ENCODE measurements at regions not wholly inside any gene's neighbourhood (a gene's known extent, or its start where the extent isn't known, plus 50 kb on each side); places are given as distances from the start of the nearest gene placed in this dataset.

GRCh38 chr1:234841281-234841680, 231.3 kb upstream of the IRF2BP2 start:
- Histone ChIP-seq H3K27me3 (ENCODE audit: insufficient read depth) (no peaks in the 10 kb centered on the region), H3F3A (replicated peaks; ENCODE audit: insufficient read depth) (no peaks in the 10 kb centered on the region), H3K4me2 (no peak overlapping the region), H3K4me3 (ENCODE audit: low read depth in 2 of 2, low read length in 1 of 2) (no peak overlapping the region), H2AFZ (ENCODE audit: low read depth) (no peak overlapping the region), H3K4me1 (ENCODE audit: control insufficient read depth in 1 of 2, insufficient read depth in 2 of 2, low read depth in 1 of 2, low read length in 1 of 2) (peaks cover 0 to 9% of the 10 kb centered on the region in 2 experiments; a peak in 2 of 4 replicates), H3K9me2 (no peaks in the 10 kb centered on the region), H3K79me2 (ENCODE audit: insufficient read depth) (no peaks in the 10 kb centered on the region), H3K27ac (ENCODE audit: low read depth in 2 of 2, low read length in 1 of 2) (no peak overlapping the region), H4K20me1 (ENCODE audit: insufficient read depth) (no peaks in the 10 kb centered on the region), H3K9ac (no peak overlapping the region), H3K36me3 (replicated peaks in 1 of 2; ENCODE audit: control insufficient read depth in 1 of 2, insufficient read depth in 2 of 2, low read length in 1 of 2) (no peaks in the 10 kb centered on the region), H3K9me3 (no peaks in the 10 kb centered on the region)
- ChIA-PET POLR2A (no interaction called here), CTCF (interaction anchor here (0.6 to 1.0 kb wide), 2 partner anchors 9 to 92 kb away, joined by 3 to 4 read pairs; no protein-coding TSS in a partner anchor)
- TF ChIP-seq TCF12 (IDR thresholded peaks at IDR 0.05): no peak
- no peak for TF ChIP-seq EZH2phosphoT487 (IDR thresholded peaks at IDR 0.05; ENCODE audit: borderline replicate concordance, low read depth)
- no peak for TF ChIP-seq SMC3 (IDR thresholded peaks at IDR 0.05; ENCODE audit: low read depth, low read length)
- TF ChIP-seq FOSL2 (IDR thresholded peaks at IDR 0.05; ENCODE audit: borderline replicate concordance, low read depth): no peak
- no peak for TF ChIP-seq FOXM1 (IDR thresholded peaks at IDR 0.05; ENCODE audit: low read depth)
- TF ChIP-seq CHD2 (IDR thresholded peaks at IDR 0.05; ENCODE audit: low read length, partially characterized antibody): no peak
- TF ChIP-seq RCOR1 (IDR thresholded peaks at IDR 0.05; ENCODE audit: low read length): no peak
- TF ChIP-seq RAD21 (IDR thresholded peaks at IDR 0.05; ENCODE audit: low read length): no peak
- no peak for TF ChIP-seq REST (IDR thresholded peaks at IDR 0.05; ENCODE audit: low read depth, low read length)
- no peak for TF ChIP-seq RFX5 (IDR thresholded peaks at IDR 0.05; ENCODE audit: low read length)
- no peak for TF ChIP-seq MEF2A (IDR thresholded peaks at IDR 0.05; ENCODE audit: borderline replicate concordance, low read depth)
- TF ChIP-seq RXRA (IDR thresholded peaks at IDR 0.05; ENCODE audit: borderline replicate concordance, low read depth): no peak
- TF ChIP-seq JUND (IDR thresholded peaks at IDR 0.05): no peak
- TF ChIP-seq NFIC (IDR thresholded peaks at IDR 0.05; ENCODE audit: borderline replicate concordance): no peak
- TF ChIP-seq GATA2 (CRISPR knock-in tag; IDR thresholded peaks at IDR 0.05): no peak
- no peak for TF ChIP-seq EP300 (IDR thresholded peaks at IDR 0.05; ENCODE audit: borderline replicate concordance in 1 of 2, low read depth in 1 of 2, low read length in 1 of 2)
- TF ChIP-seq ELF1 (IDR thresholded peaks at IDR 0.05): no peak
- 85% methylated on average over 3 of the region's 3 CpGs for WGBS (ENCODE audit: low lambda C conversion rate)
- no peak for DNase-seq

- no peak for DNase-seq
- no peak overlapping the region for H2AFZ ChIP-seq (ENCODE audit: low read depth)
- H4K20me1 ChIP-seq (ENCODE audit: insufficient read depth): no peaks in the 10 kb centered on the region
- H3K4me1 ChIP-seq (ENCODE audit: control insufficient read depth in 1 of 2, insufficient read depth in 2 of 2, low read depth in 1 of 2, low read length in 1 of 2): peaks cover 0 to 9% of the 10 kb centered on the region in 2 experiments; a peak in 2 of 4 replicates
- H3K79me2 ChIP-seq (ENCODE audit: insufficient read depth): no peaks in the 10 kb centered on the region
- no peak overlapping the region for H3K4me2 ChIP-seq
- ChIA-PET CTCF (interaction anchor here (1.0 kb wide), 1 partner anchor 9 kb away, joined by 3 read pairs; no protein-coding TSS in a partner anchor), POLR2A (no interaction called here)
- H3K27me3 ChIP-seq (ENCODE audit: insufficient read depth): no peaks in the 10 kb centered on the region
- no peaks in the 10 kb centered on the region for H3K36me3 ChIP-seq (replicated peaks in 1 of 2; ENCODE audit: control insufficient read depth in 1 of 2, insufficient read depth in 2 of 2, low read length in 1 of 2)
- no peak overlapping the region for H3K9ac ChIP-seq
- H3K9me2 ChIP-seq: no peaks in the 10 kb centered on the region
- no peaks in the 10 kb centered on the region for H3K9me3 ChIP-seq
- no peak overlapping the region for H3K4me3 ChIP-seq (ENCODE audit: low read depth in 2 of 2, low read length in 1 of 2)
- 89% methylated on average over 2 of the region's 2 CpGs for WGBS (ENCODE audit: low lambda C conversion rate)
- no peak overlapping the region for H3K27ac ChIP-seq (ENCODE audit: low read depth in 2 of 2, low read length in 1 of 2)
- TF ChIP-seq SIN3A (IDR thresholded peaks at IDR 0.05; ENCODE audit: borderline replicate concordance, low read depth, low read length) (no peak), TCF12 (IDR thresholded peaks at IDR 0.05) (no peak), FOXM1 (IDR thresholded peaks at IDR 0.05; ENCODE audit: low read depth) (no peak), EP300 (IDR thresholded peaks at IDR 0.05; ENCODE audit: borderline replicate concordance in 1 of 2, low read depth in 1 of 2, low read length in 1 of 2) (no peak), GATA2 (CRISPR knock-in tag; IDR thresholded peaks at IDR 0.05) (no peak), USF1 (IDR thresholded peaks at IDR 0.05; ENCODE audit: borderline replicate concordance, low read depth) (no peak), YY1 (IDR thresholded peaks at IDR 0.05; ENCODE audit: low read depth) (no peak), EZH2phosphoT487 (IDR thresholded peaks at IDR 0.05; ENCODE audit: borderline replicate concordance, low read depth) (no peak), RAD21 (IDR thresholded peaks at IDR 0.05; ENCODE audit: low read length) (no peak), MEF2A (IDR thresholded peaks at IDR 0.05; ENCODE audit: borderline replicate concordance, low read depth) (no peak), JUND (IDR thresholded peaks at IDR 0.05) (no peak), POLR2AphosphoS5 (IDR thresholded peaks at IDR 0.05; ENCODE audit: low read depth, low read length) (no peak), FOXJ3 (CRISPR knock-in tag; IDR thresholded peaks at IDR 0.05) (no peak)
- no peaks in the 10 kb centered on the region for H3F3A ChIP-seq (replicated peaks; ENCODE audit: insufficient read depth)
These were observed 230.9 kb upstream of the IRF2BP2 start for GRCh38 chr1:234840843-234841242.

Measured in SK-N-SH (cell line).